HG03103 (cell line): ENCODE measurements at regions not wholly inside any gene's neighbourhood (a gene's known extent, or its start where the extent isn't known, plus 50 kb on each side); places are given as distances from the start of the nearest gene placed in this dataset.
"Not testable (repeated sequence)": the region's sequence is repeated elsewhere in the genome, so short reads cannot be mapped to it uniquely, and the experiment has no call there.

ENCODE experiments used
- ATAC-seq: cut with Tn5 transposase; IDR thresholded peaks from one replicate; pipeline ENCODE4 v1.9.1; 2021; ENCODE audit warnings: low read depth; ENCODE audit not compliant: unreplicated experiment

- ATAC-seq = peak; percentile 70
These were observed 110.9 kb upstream of the ANK2 start for GRCh38 chr4:112938461-112939058.

DNA sequence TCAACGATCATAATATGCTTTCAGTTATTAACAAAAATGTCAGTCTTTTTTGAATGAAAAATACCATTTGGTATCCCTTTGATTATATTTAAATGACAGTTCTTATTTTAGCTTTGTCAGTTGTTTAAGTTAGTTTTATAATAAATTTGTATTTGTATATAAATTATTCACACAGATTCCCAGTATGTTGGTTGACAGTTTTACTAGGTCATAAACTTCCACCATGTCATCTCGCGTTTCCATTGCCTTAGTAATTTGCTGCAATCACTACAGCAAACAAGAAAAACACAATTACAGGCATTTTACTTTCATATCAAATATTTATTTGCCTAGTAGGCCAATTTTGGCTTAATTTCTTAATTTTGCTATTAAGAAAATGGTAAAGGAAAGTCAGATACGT, 109.6 kb upstream of the ANK2 start:
- no peak for ATAC-seq

DNA sequence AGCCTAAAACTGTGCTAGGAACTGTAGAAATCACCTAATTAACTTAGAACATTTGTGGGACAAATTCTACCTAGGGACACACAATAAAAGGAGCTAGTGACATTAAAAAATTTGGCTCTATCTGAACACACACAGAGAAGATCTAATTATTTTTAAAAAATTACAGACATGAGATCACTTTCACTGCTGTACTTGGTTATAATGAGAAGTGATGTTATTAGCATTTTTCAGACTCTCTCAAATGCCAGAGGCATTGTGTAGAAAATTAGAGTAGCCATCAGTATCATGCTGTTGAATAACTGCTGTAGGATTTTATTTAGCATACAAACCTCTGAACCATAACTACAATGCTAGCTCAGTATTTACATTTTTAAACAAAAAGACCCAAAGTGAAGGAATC, 109.1 kb upstream of the ANK2 start:
- no peak for ATAC-seq

- ATAC-seq = no peak
These were observed 107.4 kb upstream of the ANK2 start for GRCh38 chr4:112942077-112942476.

DNA sequence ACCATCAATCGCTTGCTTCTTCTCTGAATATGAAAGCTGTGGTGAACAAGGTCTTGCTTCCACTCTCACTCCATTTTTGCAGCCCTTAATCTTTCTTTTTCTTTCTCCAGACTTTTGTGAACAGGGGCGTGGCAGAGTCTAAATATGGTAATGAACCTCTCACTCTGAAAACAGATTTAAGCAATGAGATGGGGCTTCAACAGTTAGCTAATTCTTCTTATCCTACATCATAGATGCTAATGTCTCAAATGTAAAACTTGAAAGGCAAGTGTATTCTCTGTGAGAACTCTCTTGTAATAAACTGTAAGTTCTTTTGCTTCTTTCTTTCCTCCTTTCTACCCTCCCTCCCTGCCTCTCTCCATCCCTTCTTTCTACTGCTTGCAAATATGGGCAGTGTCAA, 106.5 kb upstream of the ANK2 start:
- ATAC-seq = no peak

DNA sequence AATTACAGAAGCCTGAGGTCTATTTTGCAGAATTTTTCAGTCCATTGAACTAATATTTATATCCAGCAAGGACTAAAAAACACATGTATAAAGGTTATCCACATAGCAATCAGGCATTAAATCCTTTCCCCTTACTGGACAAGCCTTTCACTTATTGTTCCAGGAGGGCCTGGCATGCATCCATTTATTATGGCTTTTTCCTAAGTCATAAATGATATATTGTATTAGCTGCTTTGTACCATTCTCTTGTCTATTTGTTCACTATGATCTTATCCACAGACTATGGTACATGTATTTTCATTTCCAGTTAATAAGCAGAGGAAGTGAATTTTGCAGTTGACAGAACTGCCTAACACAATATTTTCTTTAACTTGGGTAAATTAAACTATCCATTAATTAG, 105.4 kb upstream of the ANK2 start:
- no peak for ATAC-seq

DNA sequence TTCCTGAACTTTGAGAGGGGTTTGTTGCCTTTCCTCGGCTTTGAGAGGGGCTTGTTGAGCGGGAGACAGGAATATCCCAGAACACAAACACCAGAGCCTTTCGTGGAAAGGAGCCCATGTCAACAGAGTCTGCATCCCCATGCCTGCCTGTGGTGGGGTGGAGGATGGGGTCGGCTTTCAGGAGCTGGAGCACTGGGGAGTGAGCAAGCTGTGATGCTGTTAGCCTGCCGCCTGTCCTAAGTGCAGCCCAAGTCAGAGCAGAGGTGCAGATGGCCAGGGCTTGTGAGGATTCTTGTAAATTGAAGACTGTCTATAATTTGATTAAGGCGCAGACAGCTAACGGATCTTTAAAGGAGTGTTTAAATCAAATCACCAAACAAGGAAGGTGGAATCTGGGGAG, 103.3 kb upstream of the ANK2 start:
- no peak for ATAC-seq

- ATAC-seq = no peak
These were observed 101.8 kb upstream of the ANK2 start for GRCh38 chr4:112947616-112948015.

GRCh38 chr4:112951362-112952312, 97.8 kb upstream of the ANK2 start:
- ATAC-seq = no peak

GRCh38 chr4:112952313-112952700, 97.1 kb upstream of the ANK2 start:
- ATAC-seq = no peak

DNA sequence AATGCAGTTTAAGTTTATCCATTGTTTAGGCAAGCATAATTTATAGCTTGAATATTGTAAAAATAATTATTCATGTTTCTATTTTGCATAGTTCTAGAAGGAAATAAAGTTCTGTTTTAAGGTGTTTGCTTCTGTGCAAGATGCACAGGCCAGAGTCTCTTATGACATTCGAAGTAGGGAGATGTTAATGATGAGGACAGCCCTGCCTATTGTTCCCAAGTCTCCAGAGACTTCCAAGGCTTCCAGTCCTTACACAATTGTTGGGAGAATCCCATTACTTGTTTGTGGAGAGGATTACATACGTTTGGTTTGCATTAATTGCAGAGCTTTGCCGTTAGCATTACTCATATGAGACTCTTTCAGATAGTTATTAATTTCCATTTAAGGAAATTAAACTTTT, 96.2 kb upstream of the ANK2 start:
- ATAC-seq = no peak

DNA sequence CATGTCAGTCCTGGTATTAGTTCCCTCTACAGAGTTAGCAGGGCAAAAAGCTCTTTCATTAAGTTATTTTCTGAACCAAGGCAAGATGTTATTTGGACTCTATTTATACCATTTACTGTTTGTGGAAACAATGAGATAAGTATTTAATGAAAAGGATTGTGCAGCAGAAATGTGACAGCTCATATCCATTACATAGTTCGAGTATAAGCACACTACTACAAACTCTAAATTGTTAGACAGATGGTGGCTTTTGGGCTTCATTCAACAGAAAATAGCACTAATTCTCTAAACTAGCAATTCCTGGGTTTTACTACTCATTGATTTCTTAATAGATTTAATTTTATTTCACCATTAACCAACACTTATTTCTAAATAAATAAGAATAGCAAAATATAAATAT, 95.2 kb upstream of the ANK2 start:
- no peak for ATAC-seq

DNA sequence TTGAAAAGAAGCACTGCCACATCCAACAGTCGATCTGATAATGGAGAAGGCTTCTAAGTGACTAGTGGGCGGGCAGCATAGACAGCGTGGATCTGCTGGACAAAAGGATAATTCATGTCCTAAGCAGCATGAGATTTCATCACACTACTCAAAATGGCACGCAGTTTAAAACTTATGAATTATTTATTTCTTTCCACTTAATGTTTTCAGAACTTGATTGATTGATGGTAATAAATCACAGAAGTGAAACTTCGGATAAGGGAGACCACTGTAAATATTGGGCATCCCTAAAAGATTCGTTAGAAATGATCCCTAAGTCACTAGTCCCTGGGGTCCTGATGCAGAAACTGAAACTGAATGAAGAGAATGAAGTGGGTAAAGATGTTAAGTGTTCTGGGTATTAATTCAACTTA, 93.0 kb upstream of the ANK2 start:
- no peak for ATAC-seq

GRCh38 chr4:112957764-112958163, 91.7 kb upstream of the ANK2 start:
- ATAC-seq = not testable (repeated sequence)

DNA sequence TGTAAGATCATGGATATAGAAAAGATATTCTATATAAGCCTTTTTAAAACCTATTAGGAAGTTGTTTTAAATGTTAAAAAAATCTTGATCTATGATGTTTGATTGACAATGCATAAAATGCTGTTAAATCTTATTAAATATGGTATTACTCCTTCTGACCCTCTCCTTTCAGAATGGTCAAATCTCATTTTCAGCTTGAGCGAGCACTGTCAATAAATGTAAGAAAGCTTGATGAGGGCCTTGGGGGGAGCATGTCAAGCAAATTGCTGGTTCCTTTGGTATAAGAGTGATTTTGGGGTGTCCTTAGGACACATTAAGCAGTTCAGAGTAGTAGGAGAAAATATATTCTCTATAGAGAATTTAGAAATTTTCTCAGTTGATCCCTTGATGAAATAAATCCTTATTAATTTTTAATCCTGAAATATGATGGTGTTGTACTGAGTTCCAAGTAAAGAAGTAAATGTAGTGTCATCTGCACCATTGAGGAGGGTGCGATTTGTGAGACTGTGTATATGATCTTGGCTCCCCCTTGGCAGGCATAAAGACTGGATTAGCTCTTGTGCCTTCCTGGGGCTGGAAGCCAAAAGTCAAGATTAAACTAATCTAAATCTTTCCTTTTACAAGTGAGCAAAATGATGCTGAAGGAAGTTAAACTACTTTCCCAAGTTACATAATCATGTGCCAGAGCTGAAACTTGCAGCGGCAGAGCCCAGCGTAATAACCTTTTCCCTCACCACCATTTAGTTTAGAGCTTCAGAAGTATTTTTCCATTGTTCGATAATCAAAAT, 82.6 kb upstream of the ANK2 start:
- no peak for ATAC-seq

GRCh38 chr4:112968451-112969159, 80.8 kb upstream of the ANK2 start:
- ATAC-seq = no peak

DNA sequence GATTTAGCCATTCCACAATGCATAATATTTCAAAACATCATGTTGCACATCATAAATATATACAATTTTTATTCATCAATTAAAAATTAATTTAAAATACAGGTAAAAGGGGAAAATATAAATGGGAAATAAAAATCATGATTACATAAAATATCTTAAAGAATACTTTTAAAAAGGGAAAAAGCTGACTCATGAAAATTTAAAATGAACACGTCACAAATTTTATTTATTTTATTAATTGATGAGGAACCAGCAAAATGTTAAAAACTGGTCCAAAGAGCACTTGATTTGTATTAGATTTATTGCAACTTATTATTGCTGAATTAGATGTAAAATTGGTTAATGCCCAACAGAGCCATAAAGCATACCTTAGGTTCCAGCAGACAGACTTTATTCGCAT, 78.5 kb upstream of the ANK2 start:
- ATAC-seq = no peak

DNA sequence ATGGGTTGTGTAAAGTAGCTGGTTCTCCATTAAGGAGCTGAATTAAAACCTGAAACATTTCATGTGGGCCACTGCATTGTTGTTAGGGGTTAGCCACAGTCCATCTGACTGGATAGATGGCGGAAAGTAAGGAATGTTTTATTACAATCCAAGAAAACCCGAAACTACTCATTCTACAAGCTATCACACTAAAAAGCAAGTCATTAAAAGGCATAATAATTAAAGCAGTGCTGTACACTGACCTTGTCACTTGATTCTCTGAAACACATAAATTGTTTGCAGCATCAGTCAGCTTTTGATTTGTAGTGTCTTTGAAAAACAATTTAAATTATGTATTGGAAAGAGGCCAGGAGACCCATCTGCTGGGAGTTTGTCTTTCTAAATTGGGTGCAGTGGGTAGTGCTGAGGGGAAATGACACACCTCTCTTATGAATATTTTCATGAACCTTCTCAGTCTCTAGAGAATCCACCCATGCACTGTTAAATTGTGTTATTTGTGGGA, 75.7 kb upstream of the ANK2 start:
- no peak for ATAC-seq

- ATAC-seq = no peak
These were observed 73.7 kb upstream of the ANK2 start for GRCh38 chr4:112975567-112976355.
